ENCODE measurements at regions not wholly inside any gene's neighbourhood (a gene's known extent, or its start where the extent isn't known, plus 50 kb on each side); places are given as distances from the start of the nearest gene placed in this dataset.

- no peak for DNase-seq
- 92% methylated on average over 4 of the region's 4 CpGs for WGBS (ENCODE audit: insufficient coverage)
Measured at GRCh38 chr2:67065046-67065445, 332.1 kb upstream of the ETAA1 start.

GRCh38 chr2:67066782-67067181 lies 330.4 kb upstream of the ETAA1 start:
- intact Hi-C loops (cut with micrococcal nuclease): no loop called here
- WGBS (ENCODE audit: insufficient coverage): 82% methylated on average over 1 of the region's 3 CpGs

More at GRCh38 chr2:67065046-67065445, 332.1 kb upstream of the ETAA1 start:
- Mint-ChIP-seq H3K4me3 (no peak overlapping the region), H3K9me3 (peaks cover 4 to 11% of the 10 kb centered on the region in 2 donors), H3K27ac (no peak overlapping the region), H3K36me3 (no peaks in the 10 kb centered on the region), H3K4me1 (no peaks in the 10 kb centered on the region), H3K27me3 (ENCODE audit: low read depth in 2 of 2) (no peaks in the 10 kb centered on the region)
- intact Hi-C loops (cut with micrococcal nuclease): no loop called here
- H3K27me3 ChIP-seq (ENCODE audit: control insufficient read depth, insufficient read depth, low read length): no peaks in the 10 kb centered on the region
- no peak overlapping the region for H3K27ac ChIP-seq (ENCODE audit: low read length)
- no peak for ATAC-seq
- H3K9me3 ChIP-seq (ENCODE audit: control insufficient read depth, insufficient read depth, low read length): no peaks in the 10 kb centered on the region
- H3K36me3 ChIP-seq (ENCODE audit: control insufficient read depth, insufficient read depth, low read length): no peaks in the 10 kb centered on the region
- TF ChIP-seq CTCF (IDR thresholded peaks at IDR 0.05): no peak
- H3K4me3 ChIP-seq (ENCODE audit: low read length): no peak overlapping the region
- H3K4me1 ChIP-seq (ENCODE audit: control insufficient read depth, insufficient read depth, low read length): no peaks in the 10 kb centered on the region

GRCh38 chr2:67067656-67068055 lies 329.5 kb upstream of the ETAA1 start:
- H3K27me3 ChIP-seq (ENCODE audit: control insufficient read depth, insufficient read depth, low read length): no peaks in the 10 kb centered on the region
- H3K4me3 ChIP-seq (ENCODE audit: low read length): no peak overlapping the region
- DNase-seq (no peak), ATAC-seq (no peak)
- Mint-ChIP-seq H3K36me3 (no peaks in the 10 kb centered on the region), H3K9me3 (peaks cover 4 to 12% of the 10 kb centered on the region in 2 donors), H3K27ac (no peak overlapping the region), H3K4me3 (no peak overlapping the region), H3K4me1 (no peaks in the 10 kb centered on the region), H3K27me3 (ENCODE audit: low read depth in 2 of 2) (no peaks in the 10 kb centered on the region)
- no peak for TF ChIP-seq CTCF (IDR thresholded peaks at IDR 0.05)
- H3K27ac ChIP-seq (ENCODE audit: low read length): no peak overlapping the region
- H3K36me3 ChIP-seq (ENCODE audit: control insufficient read depth, insufficient read depth, low read length): no peaks in the 10 kb centered on the region
- intact Hi-C loops (cut with micrococcal nuclease): no loop called here
- H3K4me1 ChIP-seq (ENCODE audit: control insufficient read depth, insufficient read depth, low read length): no peaks in the 10 kb centered on the region
- H3K9me3 ChIP-seq (ENCODE audit: control insufficient read depth, insufficient read depth, low read length): no peaks in the 10 kb centered on the region

More at GRCh38 chr2:67066782-67067181, 330.4 kb upstream of the ETAA1 start:
- Histone ChIP-seq H3K4me1 (ENCODE audit: control insufficient read depth, insufficient read depth, low read length) (no peaks in the 10 kb centered on the region), H3K4me3 (ENCODE audit: low read length) (no peak overlapping the region), H3K9me3 (ENCODE audit: control insufficient read depth, insufficient read depth, low read length) (no peaks in the 10 kb centered on the region), H3K27me3 (ENCODE audit: control insufficient read depth, insufficient read depth, low read length) (no peaks in the 10 kb centered on the region), H3K36me3 (ENCODE audit: control insufficient read depth, insufficient read depth, low read length) (no peaks in the 10 kb centered on the region), H3K27ac (ENCODE audit: low read length) (no peak overlapping the region)
- ATAC-seq: no peak
- Mint-ChIP-seq H3K9me3 (peaks cover 4 to 11% of the 10 kb centered on the region in 2 donors), H3K36me3 (no peaks in the 10 kb centered on the region), H3K27me3 (ENCODE audit: low read depth in 2 of 2) (no peaks in the 10 kb centered on the region), H3K27ac (no peak overlapping the region), H3K4me1 (no peaks in the 10 kb centered on the region), H3K4me3 (no peak overlapping the region)
- no peak for TF ChIP-seq CTCF (IDR thresholded peaks at IDR 0.05)
- no peak for DNase-seq

- no peak overlapping the region for H3K4me3 Mint-ChIP-seq
- no peak overlapping the region for H3K27ac Mint-ChIP-seq
- intact Hi-C loops (cut with micrococcal nuclease): no loop called here
- H3K36me3 Mint-ChIP-seq: no peaks in the 10 kb centered on the region
- no peak for TF ChIP-seq CTCF (IDR thresholded peaks at IDR 0.05)
- no peaks in the 10 kb centered on the region for H3K9me3 ChIP-seq (ENCODE audit: control insufficient read depth, insufficient read depth, low read length)
- H3K27me3 ChIP-seq (ENCODE audit: control insufficient read depth, insufficient read depth, low read length): no peaks in the 10 kb centered on the region
- peaks cover 0 to 19% of the 10 kb centered on the region in 2 donors for H3K9me3 Mint-ChIP-seq
- no peaks in the 10 kb centered on the region for H3K4me1 ChIP-seq (ENCODE audit: control insufficient read depth, insufficient read depth, low read length)
- DNase-seq (no peak), ATAC-seq (no peak)
- WGBS (ENCODE audit: insufficient coverage): 67% methylated on average over 1 of the region's 1 CpG
- H3K36me3 ChIP-seq (ENCODE audit: control insufficient read depth, insufficient read depth, low read length): no peaks in the 10 kb centered on the region
- no peaks in the 10 kb centered on the region for H3K27me3 Mint-ChIP-seq (ENCODE audit: low read depth in 2 of 2)
- H3K27ac ChIP-seq (ENCODE audit: low read length): no peak overlapping the region
- H3K4me1 Mint-ChIP-seq: no peaks in the 10 kb centered on the region
- H3K4me3 ChIP-seq (ENCODE audit: low read length): no peak overlapping the region
Measured at GRCh38 chr2:67070826-67071225, 326.3 kb upstream of the ETAA1 start.

Measured in natural killer cell (primary cell).